ENCODE measurements at regions not wholly inside any gene's neighbourhood (a gene's known extent, or its start where the extent isn't known, plus 50 kb on each side); places are given as distances from the start of the nearest gene placed in this dataset.

DNA sequence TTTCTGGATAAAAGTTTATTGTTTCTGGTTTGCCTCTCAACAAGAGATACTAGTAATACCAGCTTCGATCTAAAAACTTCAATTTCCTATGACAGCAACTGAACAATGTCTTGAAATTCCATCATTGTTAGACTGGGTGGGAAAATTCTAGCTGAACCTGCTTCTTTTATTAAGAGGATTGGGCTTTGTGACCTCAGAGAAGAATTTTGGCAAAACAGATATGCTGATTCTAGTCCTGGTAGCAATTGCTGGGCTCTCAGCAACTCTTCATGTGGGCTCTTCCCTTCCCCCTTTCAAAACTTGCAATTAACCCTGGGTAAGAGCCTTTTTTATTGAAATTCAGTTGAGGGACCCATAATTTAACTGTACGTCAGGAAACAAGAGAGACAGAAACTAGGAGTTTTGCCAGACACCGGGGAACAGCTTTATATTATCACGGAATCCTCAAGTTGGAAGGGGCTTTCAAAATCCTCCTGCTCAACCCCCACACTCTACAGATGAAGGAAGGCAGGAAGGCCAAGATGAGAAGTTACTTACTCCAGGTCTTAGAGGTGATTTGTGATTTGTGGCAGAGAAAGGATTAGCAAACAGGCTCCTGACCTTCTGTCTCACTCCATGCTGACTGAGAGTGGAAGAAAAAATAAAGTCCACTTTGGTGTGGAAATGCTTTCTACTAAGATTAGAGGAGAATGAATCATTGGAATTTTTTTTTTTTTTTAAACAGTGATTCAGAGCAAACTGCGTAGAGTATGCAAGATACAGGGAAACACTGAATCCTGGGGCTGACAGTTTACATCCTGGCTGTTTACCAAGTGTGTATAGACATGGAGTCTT is 239.0 kb upstream of the ATP2B1 start:
- no peak for DNase-seq
- peak; percentile 61 to 65 for TF ChIP-seq POLR2A (IDR thresholded peaks at IDR 0.05)
- TF ChIP-seq, protein P1, sequence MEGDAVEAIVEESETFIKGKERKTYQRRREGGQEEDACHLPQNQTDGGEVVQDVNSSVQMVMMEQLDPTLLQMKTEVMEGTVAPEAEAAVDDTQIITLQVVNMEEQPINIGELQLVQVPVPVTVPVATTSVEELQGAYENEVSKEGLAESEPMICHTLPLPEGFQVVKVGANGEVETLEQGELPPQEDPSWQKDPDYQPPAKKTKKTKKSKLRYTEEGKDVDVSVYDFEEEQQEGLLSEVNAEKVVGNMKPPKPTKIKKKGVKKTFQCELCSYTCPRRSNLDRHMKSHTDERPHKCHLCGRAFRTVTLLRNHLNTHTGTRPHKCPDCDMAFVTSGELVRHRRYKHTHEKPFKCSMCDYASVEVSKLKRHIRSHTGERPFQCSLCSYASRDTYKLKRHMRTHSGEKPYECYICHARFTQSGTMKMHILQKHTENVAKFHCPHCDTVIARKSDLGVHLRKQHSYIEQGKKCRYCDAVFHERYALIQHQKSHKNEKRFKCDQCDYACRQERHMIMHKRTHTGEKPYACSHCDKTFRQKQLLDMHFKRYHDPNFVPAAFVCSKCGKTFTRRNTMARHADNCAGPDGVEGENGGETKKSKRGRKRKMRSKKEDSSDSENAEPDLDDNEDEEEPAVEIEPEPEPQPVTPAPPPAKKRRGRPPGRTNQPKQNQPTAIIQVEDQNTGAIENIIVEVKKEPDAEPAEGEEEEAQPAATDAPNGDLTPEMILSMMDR (IDR thresholded peaks at IDR 0.05): no peak
- Histone ChIP-seq H3K27me3 (no peaks in the 10 kb centered on the region), H3K4me3 (peak overlapping the region in 2 of 4 donors; percentile 29 to 30), H3K9me3 (no peaks in the 10 kb centered on the region), H3K4me1 (peaks cover 4 to 43% (median 16%) of the 10 kb centered on the region in 4 donors), H3K36me3 (no peaks in the 10 kb centered on the region), H3K27ac (peak overlapping the region; percentile 14 to 80 (median 70))

DNA sequence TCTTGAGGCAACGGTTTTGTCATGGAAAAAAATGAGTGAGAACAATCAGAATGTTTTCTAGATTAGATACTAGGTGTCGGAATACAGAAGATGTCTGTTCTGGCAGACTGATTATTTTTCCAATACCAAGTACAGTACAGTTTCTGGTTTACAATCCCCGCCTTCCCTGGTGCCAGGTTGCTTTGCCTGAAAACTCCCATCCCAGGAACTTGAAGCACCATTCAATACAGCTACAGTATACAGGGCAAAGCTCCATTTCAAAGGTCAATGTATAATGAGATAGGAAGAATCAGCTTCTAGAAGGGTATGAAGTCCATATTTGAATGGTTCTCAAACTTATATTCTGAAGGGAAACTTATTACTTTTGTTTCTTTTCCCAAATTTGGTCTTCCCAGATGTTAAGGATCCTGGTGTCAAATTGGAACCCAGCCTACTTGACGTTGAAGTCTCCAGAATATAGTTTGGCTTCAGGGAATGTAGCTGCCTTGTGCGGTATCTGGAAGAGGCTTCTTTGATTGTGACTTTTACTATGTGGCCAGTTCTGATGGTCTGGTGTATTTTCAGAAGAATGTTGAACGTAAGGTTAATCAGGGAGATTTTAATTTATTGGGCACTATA is 238.0 kb upstream of the ATP2B1 start:
- Histone ChIP-seq H3K9me3 (no peaks in the 10 kb centered on the region), H3K4me1 (peaks cover 4 to 46% (median 16%) of the 10 kb centered on the region in 4 donors), H3K27ac (peak overlapping the region in 3 of 4 donors; percentile 61 to 80 (median 78)), H3K27me3 (no peaks in the 10 kb centered on the region), H3K4me3 (no peak overlapping the region), H3K36me3 (no peaks in the 10 kb centered on the region)
- TF ChIP-seq, protein P1 (IDR thresholded peaks at IDR 0.05): no peak
- TF ChIP-seq POLR2A (IDR thresholded peaks at IDR 0.05): no peak
- DNase-seq: no peak

DNA sequence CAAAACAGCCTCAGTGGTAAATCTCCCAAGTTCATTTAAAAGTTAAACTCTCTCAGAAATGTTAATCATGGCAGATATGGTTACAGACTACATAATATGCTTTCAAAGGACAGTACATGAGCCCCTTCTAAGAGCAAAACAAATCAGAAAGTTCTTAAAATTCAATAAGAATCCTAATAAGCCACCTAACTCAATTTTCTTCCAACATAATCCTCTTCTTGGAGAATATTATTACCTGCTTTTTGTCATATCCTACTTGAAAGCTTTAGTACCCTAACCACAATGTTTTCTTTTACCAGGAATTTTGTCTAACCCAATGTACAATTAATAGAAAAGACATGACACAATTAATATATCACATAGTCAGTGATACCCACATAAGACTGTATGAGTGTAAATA is 236.5 kb upstream of the ATP2B1 start:
- Histone ChIP-seq H3K4me1 (peaks cover 2 to 40% (median 8%) of the 10 kb centered on the region in 4 donors), H3K27ac (no peak overlapping the region), H3K36me3 (no peaks in the 10 kb centered on the region), H3K27me3 (no peaks in the 10 kb centered on the region), H3K4me3 (no peak overlapping the region), H3K9me3 (no peaks in the 10 kb centered on the region)
- no peak for TF ChIP-seq POLR2A (IDR thresholded peaks at IDR 0.05)
- TF ChIP-seq, protein P1 (IDR thresholded peaks at IDR 0.05): no peak
- no peak for DNase-seq

DNA sequence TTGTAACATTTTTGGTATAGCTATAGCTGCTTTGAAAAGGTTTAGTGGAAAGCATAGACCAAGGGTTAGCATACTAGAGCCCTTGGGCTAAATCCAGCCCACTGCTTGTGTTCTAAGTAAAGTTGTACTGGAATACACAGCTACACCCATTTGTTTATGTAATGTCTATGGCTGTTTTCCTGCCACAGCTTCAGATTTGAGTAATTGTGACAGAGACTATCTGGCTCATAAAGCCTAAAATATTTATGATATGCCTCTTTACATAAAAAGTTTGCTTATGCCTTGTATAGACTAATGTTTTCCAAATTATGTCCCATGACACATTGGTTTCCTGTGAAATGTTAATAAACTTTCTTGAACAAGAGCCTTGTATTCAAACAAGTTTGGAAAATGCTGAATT is 234.8 kb upstream of the ATP2B1 start:
- Histone ChIP-seq H3K4me3 (no peak overlapping the region), H3K36me3 (no peaks in the 10 kb centered on the region), H3K4me1 (peaks cover 0 to 31% (median 2%) of the 10 kb centered on the region in 4 donors), H3K27ac (peak overlapping the region in 2 of 4 donors; percentile 13 to 63), H3K9me3 (no peaks in the 10 kb centered on the region), H3K27me3 (no peaks in the 10 kb centered on the region)
- TF ChIP-seq, protein P1 (IDR thresholded peaks at IDR 0.05): no peak
- TF ChIP-seq POLR2A (IDR thresholded peaks at IDR 0.05): no peak
- DNase-seq: no peak

DNA sequence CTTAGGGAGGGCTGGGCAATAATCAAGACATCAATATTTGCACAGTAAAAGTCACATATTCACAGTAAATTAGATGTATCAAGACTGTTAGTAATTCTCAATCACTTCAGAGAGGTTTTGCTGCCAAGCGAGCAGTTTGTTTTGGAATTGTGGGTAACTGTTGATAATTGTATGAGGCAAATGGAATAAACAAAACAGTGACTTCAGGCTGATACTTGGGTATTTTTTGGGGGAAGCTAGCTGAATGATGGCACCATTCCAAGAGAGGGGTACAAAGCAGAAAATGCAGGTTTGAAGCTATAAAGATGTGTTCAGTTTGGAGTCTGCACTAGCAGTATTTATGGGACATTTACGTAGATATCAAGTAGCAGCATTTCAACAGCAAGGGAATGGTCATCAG is 232.8 kb upstream of the ATP2B1 start:
- Histone ChIP-seq H3K27me3 (no peaks in the 10 kb centered on the region), H3K36me3 (no peaks in the 10 kb centered on the region), H3K9me3 (no peaks in the 10 kb centered on the region), H3K27ac (no peak overlapping the region), H3K4me3 (no peak overlapping the region), H3K4me1 (peaks cover 0 to 15% (median 2%) of the 10 kb centered on the region in 4 donors)
- DNase-seq: no peak
- no peak for TF ChIP-seq POLR2A (IDR thresholded peaks at IDR 0.05)
- TF ChIP-seq, protein P1 (IDR thresholded peaks at IDR 0.05): no peak
